A673 (cell line): ENCODE measurements at regions not wholly inside any gene's neighbourhood (a gene's known extent, or its start where the extent isn't known, plus 50 kb on each side); places are given as distances from the start of the nearest gene placed in this dataset.

ENCODE experiments used
- BruUV-seq: library from RNA; stranded (reverse); fragments of 400-500 nt; replicated peaks from 2 replicates; lab custom pipeline; 2021; lab: Mats Ljungman, UMichigan
- CTCF ChIA-PET: fragments of 300-600 bp; sonication (Branson Sonifier 250); formaldehyde crosslinking; loops from one replicate; lab custom pipeline; 2022; ENCODE audit warnings: antibody characterized with exemption; lab: Charles Lee
- POLR2A ChIA-PET: fragments of 300-600 bp; sonication (Branson Sonifier 250); formaldehyde crosslinking; loops from one replicate; lab custom pipeline; 2022; ENCODE audit warnings: antibody characterized with exemption; ENCODE audit not compliant: low non-redundant PET; lab: Charles Lee
- DNase-seq: peaks from one replicate; pipeline ENCODE4 v3.0.0-alpha.2; 2015; ENCODE audit warnings: low spot score
- H3K27ac ChIP-seq: fragments of 200-600 bp; sonication (generic); 2 replicates; pipeline ENCODE4 v1.5.1; 2016; ENCODE audit warnings: mixed run types, low read depth, mild to moderate bottlenecking, mixed read lengths, antibody characterized with exemption, low read length; ENCODE audit not compliant: poor library complexity, severe bottlenecking
- H3K27me3 ChIP-seq: fragments of 200-600 bp; sonication (generic); replicated peaks from 2 replicates; pipeline ENCODE4 v1.6.1; 2017; ENCODE audit warnings: mixed run types, low read depth, mild to moderate bottlenecking, mixed read lengths, antibody characterized with exemption, low read length; ENCODE audit not compliant: insufficient read depth, poor library complexity
- H3K36me3 ChIP-seq: fragments of 200-600 bp; sonication (generic); 2 replicates; pipeline ENCODE4 v1.6.1; 2016; ENCODE audit warnings: mixed run types, mild to moderate bottlenecking, mixed read lengths, antibody characterized with exemption, low read length; ENCODE audit not compliant: insufficient read depth, poor library complexity, severe bottlenecking
- H3K4me1 ChIP-seq: fragments of 200-600 bp; sonication (generic); 2 replicates; pipeline ENCODE4 v1.6.1; 2017; ENCODE audit warnings: mixed run types, mild to moderate bottlenecking, mixed read lengths, antibody characterized with exemption, low read length; ENCODE audit not compliant: insufficient read depth, poor library complexity, severe bottlenecking
- H3K4me3 ChIP-seq: fragments of 200-600 bp; sonication (generic); 2 replicates; pipeline ENCODE4 v1.5.1; 2016; ENCODE audit warnings: low read depth, mixed run types, mild to moderate bottlenecking, mixed read lengths, low read length; ENCODE audit not compliant: poor library complexity, severe bottlenecking
- H3K9me3 ChIP-seq: fragments of 200-600 bp; sonication (generic); 2 replicates; pipeline ENCODE4 v1.6.1; 2016; ENCODE audit warnings: mixed run types, low read depth, mild to moderate bottlenecking, mixed read lengths, antibody characterized with exemption, low read length; ENCODE audit not compliant: poor library complexity, severe bottlenecking
- CTCF ChIP-seq: fragments of 300-800, 200-600 bp; sonication (generic); conservative IDR thresholded peaks from 2 replicates; pipeline ENCODE4 v1.5.1; 2017; ENCODE audit warnings: low read depth, mild to moderate bottlenecking, antibody characterized with exemption, low read length, moderate library complexity, mixed read lengths
- EZH2 ChIP-seq: fragments of 200-600 bp; sonication (generic); IDR thresholded peaks from 2 replicates; pipeline ENCODE4 v1.6.1; 2017; ENCODE audit warnings: borderline replicate concordance, low read depth, mild to moderate bottlenecking, mixed read lengths, antibody characterized with exemption, low read length; ENCODE audit not compliant: poor library complexity, severe bottlenecking
- intact Hi-C: fragments of 100-400 bp; cut with micrococcal nuclease; formaldehyde crosslinking; loops from one replicate; pipeline ENCODE4 v1.10.0; 2022; ENCODE audit not compliant: unreplicated experiment

DNA sequence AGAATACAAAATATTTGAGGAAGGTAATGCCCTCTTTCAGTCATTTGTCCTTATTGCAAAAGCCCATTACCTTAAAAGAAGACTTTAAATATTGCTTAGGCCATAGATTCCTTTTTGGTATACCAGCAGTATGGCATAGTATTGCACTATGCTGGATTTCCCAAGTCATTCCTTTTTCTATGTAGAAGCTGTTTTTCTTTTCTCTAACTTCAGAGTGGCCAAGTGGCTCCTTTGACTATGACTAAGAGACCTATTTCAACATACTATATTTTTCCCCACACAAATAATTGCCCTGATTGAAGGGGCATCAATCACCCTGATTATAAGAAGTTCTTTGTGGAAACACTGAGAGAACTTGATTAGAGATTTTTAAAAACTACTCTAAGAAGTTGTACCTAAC is 68.6 kb downstream of the UFM1 start:
- intact Hi-C loops = no loop called here
- H3K4me1 ChIP-seq = peaks cover 2% of the 10 kb centered on the region
- H3K27ac ChIP-seq = no peak overlapping the region
- ChIA-PET CTCF (no interaction called here), POLR2A (no interaction called here)
- H3K9me3 ChIP-seq = no peaks in the 10 kb centered on the region
- DNase-seq = no peak
- no peak overlapping the region for H3K4me3 ChIP-seq
- no peaks in the 10 kb centered on the region for H3K36me3 ChIP-seq
- BruUV-seq = no TSS peak
- TF ChIP-seq EZH2 (no peak), CTCF (no peak)
- no peaks in the 10 kb centered on the region for H3K27me3 ChIP-seq

DNA sequence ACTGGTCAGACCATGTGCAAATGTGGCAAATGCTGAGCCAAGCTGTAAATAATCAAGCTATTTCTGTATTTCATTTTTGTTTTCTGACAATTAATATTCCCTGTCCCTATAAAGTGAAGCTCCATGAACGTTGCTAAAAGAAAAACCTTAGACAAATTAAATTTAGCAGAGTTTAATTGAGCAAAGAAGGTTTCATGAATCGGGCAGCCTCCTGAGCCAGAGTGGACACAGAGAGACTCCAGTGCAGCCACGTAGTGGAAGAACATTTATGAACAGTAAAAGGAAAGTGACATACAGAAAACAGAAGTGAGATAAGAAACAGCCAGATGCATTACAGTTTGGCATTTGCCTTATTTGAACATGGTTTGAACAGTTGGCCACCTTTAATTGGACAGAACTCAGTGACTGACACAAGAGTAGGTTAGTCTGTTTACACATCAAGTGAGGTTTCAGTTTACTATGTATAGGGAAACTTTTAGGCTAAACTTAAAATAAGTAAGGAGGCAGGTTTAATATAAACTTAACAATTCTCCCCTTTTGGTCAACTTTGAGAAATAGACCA is 69.7 kb downstream of the UFM1 start:
- intact Hi-C loops = no loop called here
- ChIA-PET CTCF (no interaction called here), POLR2A (no interaction called here)

GRCh38 chr13:38421590-38422560 is 72.2 kb downstream of the UFM1 start:
- Histone ChIP-seq H3K9me3 (no peaks in the 10 kb centered on the region), H3K27me3 (no peaks in the 10 kb centered on the region), H3K4me1 (peaks cover 2% of the 10 kb centered on the region), H3K36me3 (no peaks in the 10 kb centered on the region), H3K4me3 (no peak overlapping the region), H3K27ac (no peak overlapping the region)
- TF ChIP-seq CTCF (no peak), EZH2 (no peak)
- CTCF ChIA-PET = interaction anchor here (1.2 kb wide), 1 partner anchor 552 kb away, joined by 3 read pairs; no protein-coding TSS in a partner anchor
- intact Hi-C loops = no loop called here
- no TSS peak for BruUV-seq
- no peak for DNase-seq
- POLR2A ChIA-PET = no interaction called here

More for the DNA sequence above, 69.7 kb downstream of the UFM1 start:
- Histone ChIP-seq H3K4me1 (peaks cover 2% of the 10 kb centered on the region), H3K27me3 (no peaks in the 10 kb centered on the region), H3K36me3 (no peaks in the 10 kb centered on the region), H3K9me3 (no peaks in the 10 kb centered on the region), H3K27ac (no peak overlapping the region), H3K4me3 (no peak overlapping the region)
- BruUV-seq = no TSS peak
- no peak for DNase-seq
- TF ChIP-seq EZH2 (no peak), CTCF (no peak)
